ENCODE measurements at regions not wholly inside any gene's neighbourhood (a gene's known extent, or its start where the extent isn't known, plus 50 kb on each side); places are given as distances from the start of the nearest gene placed in this dataset.

DNA sequence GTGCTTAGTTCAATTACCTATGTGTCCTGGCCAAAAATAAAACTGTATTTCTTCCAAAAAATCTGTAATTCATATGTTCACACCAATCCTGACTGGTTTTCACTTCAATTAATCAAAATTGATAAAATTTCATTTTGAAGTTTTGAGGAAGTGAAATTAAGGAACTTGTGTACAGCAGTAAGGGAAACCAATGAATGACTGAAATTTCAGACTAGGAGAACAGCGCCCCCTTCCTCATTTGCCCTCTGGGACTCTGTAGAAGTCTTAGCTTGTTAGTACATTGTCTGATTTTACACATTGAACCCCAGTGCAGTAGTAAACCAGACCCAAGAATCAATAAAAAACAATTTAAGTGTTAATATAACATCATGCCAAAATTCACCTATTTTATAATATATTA, 495.3 kb upstream of the AGTR1 start:
- H2AFZ ChIP-seq: no peak overlapping the region

GRCh38 chr3:148203297-148204010, 494.2 kb upstream of the AGTR1 start:
- Histone ChIP-seq H3K79me2 (no peaks in the 10 kb centered on the region), H3K4me3 (ENCODE audit: low read depth, low read length) (no peak overlapping the region), H3K9ac (no peak overlapping the region), H2AFZ (no peak overlapping the region), H3K36me3 (ENCODE audit: control insufficient read depth, insufficient read depth, low read length) (no peaks in the 10 kb centered on the region), H3K9me3 (ENCODE audit: control insufficient read depth, low read length) (no peaks in the 10 kb centered on the region), H3K27ac (no peak overlapping the region), H3K4me2 (ENCODE audit: low read length) (no peak overlapping the region), H3K27me3 (ENCODE audit: control insufficient read depth, insufficient read depth, low read length) (no peaks in the 10 kb centered on the region), H3K4me1 (no peaks in the 10 kb centered on the region)
- TF ChIP-seq, protein P1, sequence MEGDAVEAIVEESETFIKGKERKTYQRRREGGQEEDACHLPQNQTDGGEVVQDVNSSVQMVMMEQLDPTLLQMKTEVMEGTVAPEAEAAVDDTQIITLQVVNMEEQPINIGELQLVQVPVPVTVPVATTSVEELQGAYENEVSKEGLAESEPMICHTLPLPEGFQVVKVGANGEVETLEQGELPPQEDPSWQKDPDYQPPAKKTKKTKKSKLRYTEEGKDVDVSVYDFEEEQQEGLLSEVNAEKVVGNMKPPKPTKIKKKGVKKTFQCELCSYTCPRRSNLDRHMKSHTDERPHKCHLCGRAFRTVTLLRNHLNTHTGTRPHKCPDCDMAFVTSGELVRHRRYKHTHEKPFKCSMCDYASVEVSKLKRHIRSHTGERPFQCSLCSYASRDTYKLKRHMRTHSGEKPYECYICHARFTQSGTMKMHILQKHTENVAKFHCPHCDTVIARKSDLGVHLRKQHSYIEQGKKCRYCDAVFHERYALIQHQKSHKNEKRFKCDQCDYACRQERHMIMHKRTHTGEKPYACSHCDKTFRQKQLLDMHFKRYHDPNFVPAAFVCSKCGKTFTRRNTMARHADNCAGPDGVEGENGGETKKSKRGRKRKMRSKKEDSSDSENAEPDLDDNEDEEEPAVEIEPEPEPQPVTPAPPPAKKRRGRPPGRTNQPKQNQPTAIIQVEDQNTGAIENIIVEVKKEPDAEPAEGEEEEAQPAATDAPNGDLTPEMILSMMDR (IDR thresholded peaks at IDR 0.05): no peak

More for the DNA sequence above, 495.3 kb upstream of the AGTR1 start:
- no peaks in the 10 kb centered on the region for H3K79me2 ChIP-seq
- H3K27ac ChIP-seq: no peak overlapping the region
- no peaks in the 10 kb centered on the region for H3K27me3 ChIP-seq (ENCODE audit: control insufficient read depth, insufficient read depth, low read length)
- no peaks in the 10 kb centered on the region for H3K36me3 ChIP-seq (ENCODE audit: control insufficient read depth, insufficient read depth, low read length)
- no peaks in the 10 kb centered on the region for H3K9me3 ChIP-seq (ENCODE audit: control insufficient read depth, low read length)
- no peak overlapping the region for H3K4me2 ChIP-seq (ENCODE audit: low read length)
- H3K9ac ChIP-seq: no peak overlapping the region
- TF ChIP-seq, protein P1 (IDR thresholded peaks at IDR 0.05): no peak
- H3K4me1 ChIP-seq: no peaks in the 10 kb centered on the region
- H3K4me3 ChIP-seq (ENCODE audit: low read depth, low read length): no peak overlapping the region

GRCh38 chr3:148204131-148204530, 493.6 kb upstream of the AGTR1 start:
- no peak overlapping the region for H3K4me2 ChIP-seq (ENCODE audit: low read length)
- H3K36me3 ChIP-seq (ENCODE audit: control insufficient read depth, insufficient read depth, low read length): no peaks in the 10 kb centered on the region
- H2AFZ ChIP-seq: no peak overlapping the region
- no peaks in the 10 kb centered on the region for H3K4me1 ChIP-seq
- TF ChIP-seq, protein P1 (IDR thresholded peaks at IDR 0.05): no peak
- H3K9me3 ChIP-seq (ENCODE audit: control insufficient read depth, low read length): no peaks in the 10 kb centered on the region
- H3K4me3 ChIP-seq (ENCODE audit: low read depth, low read length): no peak overlapping the region
- H3K27me3 ChIP-seq (ENCODE audit: control insufficient read depth, insufficient read depth, low read length): no peaks in the 10 kb centered on the region
- H3K79me2 ChIP-seq: no peaks in the 10 kb centered on the region
- no peak overlapping the region for H3K27ac ChIP-seq
- no peak overlapping the region for H3K9ac ChIP-seq

GRCh38 chr3:148205977-148206376, 491.7 kb upstream of the AGTR1 start:
- no peak overlapping the region for H3K9ac ChIP-seq
- H3K9me3 ChIP-seq (ENCODE audit: control insufficient read depth, low read length): no peaks in the 10 kb centered on the region
- no peaks in the 10 kb centered on the region for H3K36me3 ChIP-seq (ENCODE audit: control insufficient read depth, insufficient read depth, low read length)
- no peaks in the 10 kb centered on the region for H3K27me3 ChIP-seq (ENCODE audit: control insufficient read depth, insufficient read depth, low read length)
- H3K79me2 ChIP-seq: no peaks in the 10 kb centered on the region
- H3K27ac ChIP-seq: no peak overlapping the region
- no peak overlapping the region for H2AFZ ChIP-seq
- no peaks in the 10 kb centered on the region for H3K4me1 ChIP-seq
- H3K4me3 ChIP-seq (ENCODE audit: low read depth, low read length): no peak overlapping the region
- TF ChIP-seq, protein P1 (IDR thresholded peaks at IDR 0.05): no peak
- H3K4me2 ChIP-seq (ENCODE audit: low read length): no peak overlapping the region

DNA sequence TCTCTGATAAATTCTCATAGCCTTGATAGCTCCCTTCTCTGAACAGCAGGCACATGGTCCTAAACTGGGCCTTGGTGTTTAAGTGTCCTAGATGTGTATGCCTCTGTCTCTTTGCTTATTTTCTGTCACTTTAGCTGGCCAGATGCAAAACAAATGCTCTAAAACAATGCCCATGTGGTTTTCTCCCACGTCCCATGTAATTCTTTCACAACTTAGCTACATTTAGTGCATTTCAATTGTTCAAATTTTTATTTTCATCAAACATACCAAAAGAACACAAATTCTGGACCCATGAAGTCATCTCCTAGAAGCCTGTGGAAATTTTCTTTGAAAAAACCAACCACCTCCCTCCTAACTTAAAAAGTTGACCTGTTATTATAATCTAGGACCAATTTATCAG, 491.3 kb upstream of the AGTR1 start:
- Histone ChIP-seq H3K9me3 (ENCODE audit: control insufficient read depth, low read length) (no peaks in the 10 kb centered on the region), H3K79me2 (no peaks in the 10 kb centered on the region), H3K27me3 (ENCODE audit: control insufficient read depth, insufficient read depth, low read length) (no peaks in the 10 kb centered on the region), H3K27ac (no peak overlapping the region), H3K4me1 (no peaks in the 10 kb centered on the region), H3K4me2 (ENCODE audit: low read length) (no peak overlapping the region), H2AFZ (no peak overlapping the region), H3K9ac (no peak overlapping the region), H3K36me3 (ENCODE audit: control insufficient read depth, insufficient read depth, low read length) (no peaks in the 10 kb centered on the region), H3K4me3 (ENCODE audit: low read depth, low read length) (no peak overlapping the region)
- TF ChIP-seq, protein P1 (IDR thresholded peaks at IDR 0.05): no peak

Data from parathyroid adenoma (tissue), 2 donors.